Thymus (tissue), 11 donors: ENCODE measurements at regions not wholly inside any gene's neighbourhood (a gene's known extent, or its start where the extent isn't known, plus 50 kb on each side); places are given as distances from the start of the nearest gene placed in this dataset.

Experiments
- DNase-seq, 9 donors: peaks; one replicate each; pipeline ENCODE4 v3.0.0-alpha.2; 2013; ENCODE audit warnings: low spot score in 9 of 9, low read depth in 6 of 9, missing footprints in 1 of 9
- H3K27ac ChIP-seq, 2 donors: one replicate each; pipeline ENCODE4 v1.5.1; 2013; ENCODE audit warnings: control low read depth in 1 of 2, low read depth in 1 of 2, low read length in 1 of 2, mild to moderate bottlenecking in 1 of 2, moderate library complexity in 1 of 2
- H3K27me3 ChIP-seq, 2 donors: one replicate each; pipeline ENCODE4 v1.5.1; 2013; ENCODE audit warnings: low read length in 1 of 2; ENCODE audit not compliant: control insufficient read depth in 2 of 2, insufficient read depth in 1 of 2
- H3K36me3 ChIP-seq, 2 donors: one replicate each; pipeline ENCODE4 v1.5.1; 2013; ENCODE audit warnings: low read length in 1 of 2, mild to moderate bottlenecking in 1 of 2, moderate library complexity in 1 of 2; ENCODE audit not compliant: control insufficient read depth in 2 of 2, insufficient read depth in 2 of 2
- H3K4me1 ChIP-seq, 2 donors: one replicate each; pipeline ENCODE4 v1.5.1; 2013; ENCODE audit warnings: low read length in 2 of 2; ENCODE audit not compliant: control insufficient read depth in 2 of 2, insufficient read depth in 2 of 2
- H3K4me3 ChIP-seq, 2 donors: one replicate each; pipeline ENCODE4 v1.5.1; 2013; ENCODE audit warnings: low read length in 2 of 2, control low read depth in 1 of 2, mild to moderate bottlenecking in 1 of 2
- H3K9me3 ChIP-seq, 2 donors: one replicate each; pipeline ENCODE4 v1.5.1; 2013; ENCODE audit warnings: low read length in 1 of 2, mild to moderate bottlenecking in 1 of 2; ENCODE audit not compliant: control insufficient read depth in 2 of 2, insufficient read depth in 1 of 2
- WGBS: extraction: QIAGEN DNeasy Blood & Tissue Kit; methylation state at CpG from one replicate; pipeline ENCODE4 v1.1.7; 2013; 5-methylcytosine and 5-hydroxymethylcytosine counted together
- donor health status: healthy.

GRCh38 chr19:34831714-34832113 lies 58.7 kb upstream of the ZNF599 start:
- Histone ChIP-seq H3K27me3 (no peaks in the 10 kb centered on the region), H3K27ac (no peak overlapping the region), H3K4me3 (no peak overlapping the region), H3K36me3 (no peaks in the 10 kb centered on the region), H3K9me3 (no peaks in the 10 kb centered on the region), H3K4me1 (no peaks in the 10 kb centered on the region)
- DNase-seq, result no peak
- 93% methylated on average over 5 of the region's 5 CpGs for WGBS

- no peak for DNase-seq
- no peaks in the 10 kb centered on the region for H3K4me1 ChIP-seq
- H3K27ac ChIP-seq, result no peak overlapping the region
- H3K36me3 ChIP-seq, result no peaks in the 10 kb centered on the region
- WGBS, result 98% methylated on average over 3 of the region's 3 CpGs
- H3K4me3 ChIP-seq, result no peak overlapping the region
- H3K9me3 ChIP-seq, result peaks cover 0 to 1% of the 10 kb centered on the region in 2 donors
- no peaks in the 10 kb centered on the region for H3K27me3 ChIP-seq
These were observed 55.1 kb upstream of the ZNF599 start for GRCh38 chr19:34828156-34828555.

- no peaks in the 10 kb centered on the region for H3K27me3 ChIP-seq
- H3K27ac ChIP-seq, result no peak overlapping the region
- no peaks in the 10 kb centered on the region for H3K36me3 ChIP-seq
- no peaks in the 10 kb centered on the region for H3K4me1 ChIP-seq
- WGBS, result 94% methylated on average over 10 of the region's 10 CpGs
- H3K9me3 ChIP-seq, result peaks cover 0 to 1% of the 10 kb centered on the region in 2 donors
- no peak for DNase-seq
- H3K4me3 ChIP-seq, result no peak overlapping the region
These were observed 52.2 kb upstream of the ZNF599 start for GRCh38 chr19:34825212-34825611.

GRCh38 chr19:34824686-34825085 lies 51.7 kb upstream of the ZNF599 start:
- 96% methylated on average over 4 of the region's 4 CpGs for WGBS
- DNase-seq, result no peak

More at GRCh38 chr19:34824686-34825085, 51.7 kb upstream of the ZNF599 start:
- no peaks in the 10 kb centered on the region for H3K4me1 ChIP-seq
- no peak overlapping the region for H3K27ac ChIP-seq
- peaks cover 0 to 1% of the 10 kb centered on the region in 2 donors for H3K9me3 ChIP-seq
- no peak overlapping the region for H3K4me3 ChIP-seq
- no peaks in the 10 kb centered on the region for H3K36me3 ChIP-seq
- no peaks in the 10 kb centered on the region for H3K27me3 ChIP-seq
